ENCODE measurements at regions not wholly inside any gene's neighbourhood (a gene's known extent, or its start where the extent isn't known, plus 50 kb on each side); places are given as distances from the start of the nearest gene placed in this dataset.

- no peak for DNase-seq (ENCODE audit: low read depth in 2 of 2)
Measured at GRCh38 chr16:64892835-64893785, 228.8 kb downstream of the CDH11 start.

DNA sequence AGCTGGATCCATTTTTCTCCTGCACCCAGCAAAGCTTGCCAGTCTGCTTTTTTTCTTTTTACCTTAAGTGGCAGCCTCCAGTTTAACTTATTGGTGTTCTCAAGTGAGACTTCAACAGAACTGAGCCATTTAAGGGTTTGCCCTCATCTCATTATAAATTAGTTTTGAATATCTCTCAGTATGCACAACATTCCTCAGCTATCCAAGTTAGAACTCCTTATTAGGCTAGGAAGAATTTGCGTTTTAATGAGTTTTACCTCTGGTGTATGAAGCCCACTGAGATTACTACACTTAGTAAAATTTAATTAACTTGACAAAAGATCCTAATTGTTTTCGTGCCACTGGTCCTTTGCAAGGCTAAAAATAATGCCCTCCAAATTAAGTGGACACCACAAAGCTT, 232.4 kb downstream of the CDH11 start:
- no peak for DNase-seq (ENCODE audit: low read depth in 2 of 2)

DNA sequence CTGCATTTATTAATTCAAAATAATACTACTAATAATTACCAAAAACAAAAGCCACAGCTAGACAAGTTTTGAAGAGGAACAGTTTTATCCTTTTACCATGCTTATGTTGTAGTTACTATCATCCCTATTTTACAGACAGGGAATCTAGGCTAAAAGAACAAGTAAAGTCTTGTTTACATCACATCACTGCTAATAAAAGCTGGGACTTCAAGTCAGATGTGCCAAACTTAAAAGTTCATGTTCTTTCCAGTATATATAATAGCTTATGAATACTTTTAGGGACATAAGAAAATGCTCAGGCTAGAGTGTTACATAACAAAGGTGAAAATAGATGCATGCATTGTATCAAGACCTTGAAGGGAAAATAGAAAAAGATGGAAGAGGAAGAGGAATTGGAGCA, 234.2 kb downstream of the CDH11 start:
- DNase-seq (ENCODE audit: low read depth in 2 of 2): no peak

GRCh38 chr16:64882078-64882784, 239.6 kb downstream of the CDH11 start:
- no peak for DNase-seq (ENCODE audit: low read depth in 2 of 2)

GRCh38 chr16:64880994-64881393, 240.9 kb downstream of the CDH11 start:
- DNase-seq (ENCODE audit: low read depth in 2 of 2): no peak

DNA sequence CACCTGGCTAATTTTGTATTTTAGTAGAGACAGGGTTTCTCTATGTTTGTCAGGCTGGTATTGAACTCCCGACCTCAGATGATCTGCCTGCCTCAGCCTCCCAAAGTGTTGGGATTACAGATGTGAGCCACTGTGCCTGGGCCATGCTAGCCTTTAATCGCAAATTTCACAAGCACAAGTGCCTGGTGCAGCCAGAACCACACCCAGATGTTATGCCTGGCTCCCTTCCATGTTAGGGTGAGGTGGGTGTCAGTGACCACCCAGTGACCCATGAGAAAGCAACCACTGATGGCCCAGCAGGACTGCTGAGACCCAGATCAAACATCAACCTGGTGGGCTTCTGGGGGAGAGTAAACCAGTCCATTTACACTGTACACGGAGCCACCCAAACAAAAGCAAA, 241.9 kb downstream of the CDH11 start:
- no peak for DNase-seq (ENCODE audit: low read depth in 2 of 2)

GRCh38 chr16:64878940-64879339, 242.9 kb downstream of the CDH11 start:
- DNase-seq (ENCODE audit: low read depth in 2 of 2): no peak

DNA sequence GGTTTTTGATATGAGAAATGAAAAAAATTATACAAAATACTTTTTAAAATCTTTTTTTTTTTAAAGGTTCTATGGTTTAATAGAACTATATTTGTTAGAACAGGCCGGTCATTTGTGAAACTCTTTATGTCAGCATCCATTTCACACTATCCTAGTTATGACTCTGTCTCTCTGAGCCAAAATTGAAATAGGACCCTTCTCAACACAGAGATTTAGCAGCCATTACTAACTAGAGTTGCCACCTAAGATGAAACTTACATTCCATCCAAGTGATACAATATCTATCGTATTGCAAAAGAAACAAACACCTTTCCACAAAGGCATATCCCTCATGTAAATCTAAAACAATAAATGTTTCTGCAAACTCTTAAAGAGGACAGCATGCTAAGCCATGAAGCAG, 249.8 kb downstream of the CDH11 start:
- DNase-seq (ENCODE audit: low read depth in 2 of 2): no peak

DNA sequence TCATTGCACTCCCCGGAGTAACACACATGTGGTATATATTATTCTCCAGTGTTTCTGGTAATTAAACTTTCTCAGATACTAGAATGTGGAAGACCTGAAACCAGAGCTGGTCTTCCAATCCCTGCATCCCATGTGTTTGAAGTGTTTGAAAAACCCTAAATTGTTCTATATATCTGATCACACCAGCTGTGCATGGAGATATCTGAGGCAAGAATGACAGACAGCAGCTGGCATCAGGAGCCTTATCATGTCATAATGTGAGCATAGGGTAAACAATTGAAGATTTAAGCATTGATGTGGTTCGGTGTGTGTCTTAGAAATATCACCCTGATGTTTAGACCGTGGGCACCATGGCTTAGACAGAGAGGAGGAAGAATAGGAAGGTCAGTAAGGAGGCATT, 251.0 kb downstream of the CDH11 start:
- DNase-seq (ENCODE audit: low read depth in 2 of 2): no peak

DNA sequence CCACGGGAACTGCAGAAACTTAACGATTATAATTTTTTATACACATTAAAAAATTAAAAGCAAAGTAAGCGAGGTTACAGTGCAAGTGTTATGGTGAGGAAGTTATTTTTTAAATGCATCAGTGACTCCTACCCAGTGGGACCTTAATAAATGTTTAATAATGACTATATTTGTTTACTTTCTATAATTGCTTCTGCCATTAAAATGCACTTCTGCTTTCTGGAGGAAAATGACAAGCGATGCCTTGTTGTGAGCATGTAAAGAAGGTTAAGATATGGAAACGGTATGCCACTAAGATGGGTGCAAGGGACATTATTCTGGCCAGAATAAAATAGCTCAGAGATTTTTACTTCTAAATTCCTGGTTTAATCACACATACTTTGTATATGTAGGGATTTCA, 252.1 kb downstream of the CDH11 start:
- no peak for DNase-seq (ENCODE audit: low read depth in 2 of 2)

DNA sequence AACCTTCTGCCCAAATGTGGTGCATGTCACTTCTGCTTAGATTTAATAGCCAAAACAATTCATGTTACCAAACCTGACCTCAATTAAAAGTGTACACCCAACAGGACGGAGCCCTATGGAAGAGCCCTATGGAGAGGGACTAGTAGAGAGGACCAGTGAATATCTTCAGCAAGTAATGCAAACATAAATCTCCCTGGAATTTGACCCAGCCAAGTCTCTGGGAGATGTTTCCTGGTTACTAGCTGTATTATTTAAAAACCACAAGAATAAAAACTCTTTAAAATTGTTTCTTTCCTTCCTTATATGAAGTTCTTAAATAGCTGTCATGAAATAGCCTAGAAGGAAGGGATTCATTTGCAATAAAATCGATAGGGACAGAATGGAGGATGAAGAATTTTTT, 255.8 kb downstream of the CDH11 start:
- no peak for DNase-seq (ENCODE audit: low read depth in 2 of 2)

DNA sequence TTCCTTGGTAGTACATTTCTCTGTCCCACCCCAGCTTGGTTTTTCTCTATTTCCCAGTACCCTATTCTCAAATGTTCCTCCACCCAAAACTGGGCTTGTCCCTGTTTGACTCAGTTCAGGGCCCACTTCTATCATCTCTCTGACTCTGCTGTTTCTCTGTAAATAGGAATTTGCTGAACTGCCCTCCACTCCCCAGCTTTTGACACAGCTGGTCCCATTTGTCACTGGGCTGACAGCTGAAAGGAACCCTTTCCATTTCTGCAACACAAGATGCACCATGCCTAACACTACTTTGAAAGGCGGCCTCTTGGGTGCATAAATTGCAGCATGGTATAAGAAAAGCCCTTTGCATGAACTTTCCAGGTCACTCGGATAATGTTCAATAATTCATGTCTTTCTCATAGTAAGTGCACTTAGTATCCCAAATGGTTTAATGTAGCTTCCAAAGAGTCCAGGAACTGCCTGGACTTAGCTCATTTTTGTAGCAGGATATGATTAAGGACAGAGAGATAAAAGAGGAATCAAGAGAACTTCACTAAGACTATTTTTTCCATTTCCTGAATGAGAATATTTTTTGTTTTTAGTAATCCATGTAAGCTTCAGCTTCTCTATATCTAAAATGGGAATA, 256.7 kb downstream of the CDH11 start:
- DNase-seq (ENCODE audit: low read depth in 2 of 2): no peak

- no peak for DNase-seq (ENCODE audit: low read depth in 2 of 2)
Measured at GRCh38 chr16:64864232-64864809, 257.5 kb downstream of the CDH11 start.

DNA sequence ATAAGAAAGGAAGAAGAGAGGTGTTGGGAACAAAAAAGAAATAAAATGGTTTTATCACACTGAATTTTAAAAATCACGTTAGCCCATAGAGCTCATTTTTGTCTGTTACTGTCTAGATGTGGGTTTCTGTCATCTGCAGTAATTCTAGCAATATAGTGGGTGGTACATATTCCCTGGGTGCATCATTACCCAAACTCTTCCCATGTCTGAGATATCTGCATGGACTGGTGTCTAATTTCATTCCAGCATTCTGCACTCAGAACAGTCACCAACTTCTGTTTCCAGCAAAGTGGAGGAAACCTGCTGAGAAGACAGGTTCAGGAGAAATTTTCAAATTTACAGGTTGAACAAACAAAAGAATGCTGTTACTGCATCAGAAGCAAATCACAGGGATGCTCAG, 263.8 kb downstream of the CDH11 start:
- no peak for DNase-seq (ENCODE audit: low read depth in 2 of 2)

- no peak for DNase-seq (ENCODE audit: low read depth in 2 of 2)
Measured at GRCh38 chr16:64857411-64857810, 264.5 kb downstream of the CDH11 start.

DNA sequence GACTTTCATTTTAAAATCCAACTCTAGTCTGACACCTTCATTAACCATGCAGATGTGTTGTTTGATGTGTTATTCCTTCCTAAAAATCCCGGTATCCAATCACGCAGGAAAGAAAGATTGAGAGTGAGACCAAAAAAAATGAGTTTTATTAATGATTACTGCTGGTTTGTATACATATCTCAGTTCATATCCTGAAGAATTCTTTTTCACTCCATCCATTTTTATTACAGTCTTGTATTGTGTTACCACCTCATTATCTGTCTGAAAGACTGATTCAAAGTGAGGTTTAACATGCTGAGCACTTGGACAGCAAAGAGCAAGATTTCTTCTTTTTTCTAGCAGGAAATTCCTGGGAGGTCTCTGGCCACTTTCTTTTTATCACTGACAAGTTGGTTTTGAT, 268.3 kb downstream of the CDH11 start:
- no peak for DNase-seq (ENCODE audit: low read depth in 2 of 2)

DNA sequence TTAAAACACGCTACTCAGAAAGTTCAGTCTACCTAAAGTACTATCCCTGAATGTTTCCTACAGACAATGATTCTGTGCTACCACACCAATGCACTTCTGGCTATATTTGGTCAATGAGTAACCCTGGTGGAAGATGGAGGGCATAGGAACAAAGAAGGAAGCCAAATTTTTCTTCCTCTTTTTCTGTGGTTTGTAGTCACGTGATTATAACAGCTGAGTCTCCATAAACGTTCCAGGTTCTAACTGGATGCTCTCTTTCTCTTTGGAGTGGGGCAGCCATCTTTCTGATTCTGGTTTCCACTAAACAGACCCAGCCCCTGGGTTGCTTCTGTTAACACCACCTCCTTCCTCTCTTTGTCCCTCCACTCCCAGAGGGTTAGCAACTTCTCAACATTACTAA, 274.9 kb downstream of the CDH11 start:
- DNase-seq (ENCODE audit: low read depth in 2 of 2): no peak

DNA sequence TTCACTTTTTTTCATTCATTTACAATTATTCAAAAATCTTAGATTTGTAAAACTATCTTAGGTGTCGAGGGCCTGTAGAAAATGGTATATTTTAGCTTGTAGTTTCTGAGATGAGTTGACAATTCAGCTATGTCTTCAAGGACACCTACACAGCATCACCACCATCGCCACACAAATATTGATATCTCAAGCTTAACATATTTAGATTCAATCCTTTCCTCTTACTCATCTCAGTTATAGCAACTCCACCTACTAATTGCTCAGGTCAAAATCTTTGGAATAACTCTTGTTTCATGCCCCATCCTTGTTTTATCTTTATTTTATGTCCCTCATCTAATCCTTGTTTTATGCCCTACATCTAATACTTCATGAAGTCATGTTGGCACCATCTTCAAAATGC, 276.8 kb downstream of the CDH11 start:
- DNase-seq (ENCODE audit: low read depth in 2 of 2): no peak

DNA sequence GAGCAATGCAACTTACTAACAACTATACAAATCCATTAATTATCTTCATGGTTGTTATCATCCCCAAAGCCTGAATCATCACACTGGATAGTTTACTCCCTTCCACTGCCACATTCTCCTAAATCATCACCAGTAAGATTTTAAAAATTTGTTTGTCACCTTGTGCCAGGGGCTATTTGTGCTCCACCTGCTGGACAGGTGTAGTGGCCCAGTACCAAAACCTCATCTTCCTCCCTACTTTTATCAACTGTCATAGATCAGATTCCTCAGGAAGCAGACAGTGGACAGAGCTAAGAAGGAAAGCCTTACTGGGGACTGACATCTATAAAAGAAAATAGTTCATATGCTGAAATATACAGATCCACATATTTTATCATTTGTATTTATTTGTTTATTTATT, 280.4 kb downstream of the CDH11 start:
- no peak for DNase-seq (ENCODE audit: low read depth in 2 of 2)

DNA sequence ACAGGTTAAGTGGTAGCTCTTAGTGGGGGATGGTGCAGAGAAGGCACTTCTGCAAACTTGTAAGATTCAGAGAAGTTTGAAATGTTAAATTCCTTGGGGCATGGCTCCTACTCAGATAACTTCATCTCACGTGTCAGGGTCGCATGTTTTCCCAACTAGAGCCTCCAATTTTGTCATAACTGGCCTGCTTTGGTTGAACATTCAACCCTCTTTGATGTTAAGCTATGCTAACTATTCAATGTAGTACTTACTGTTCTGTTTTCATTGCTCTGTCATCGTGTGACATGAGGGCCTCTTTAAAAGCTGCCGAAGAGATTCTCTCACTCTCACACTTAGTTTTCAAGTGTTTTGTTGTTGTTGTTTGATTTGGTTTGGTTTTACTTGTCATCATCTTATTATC, 280.8 kb downstream of the CDH11 start:
- no peak for DNase-seq (ENCODE audit: low read depth in 2 of 2)

GRCh38 chr16:64830653-64831052, 291.2 kb downstream of the CDH11 start:
- DNase-seq (ENCODE audit: low read depth in 2 of 2): no peak

DNA sequence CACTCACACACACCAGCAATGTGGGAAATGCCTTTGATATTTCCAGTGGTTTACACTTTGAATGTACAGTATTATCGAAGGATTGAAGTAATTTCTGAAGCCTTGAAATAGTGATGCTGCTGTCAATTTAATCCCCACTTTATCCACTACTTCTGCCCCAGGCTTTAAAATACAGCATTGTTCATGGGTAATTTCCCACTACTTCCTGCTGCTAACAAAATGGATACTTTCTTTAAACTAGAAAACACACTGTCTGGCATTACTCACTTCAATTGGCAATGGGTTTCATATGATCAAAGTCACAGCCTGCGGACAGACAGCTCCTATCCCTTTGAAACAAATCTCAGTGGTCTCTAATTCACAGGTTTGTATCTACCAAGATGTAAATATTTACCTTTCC, 292.2 kb downstream of the CDH11 start:
- DNase-seq (ENCODE audit: low read depth in 2 of 2): no peak
